ENCODE measurements at regions not wholly inside any gene's neighbourhood (a gene's known extent, or its start where the extent isn't known, plus 50 kb on each side); places are given as distances from the start of the nearest gene placed in this dataset.

DNA sequence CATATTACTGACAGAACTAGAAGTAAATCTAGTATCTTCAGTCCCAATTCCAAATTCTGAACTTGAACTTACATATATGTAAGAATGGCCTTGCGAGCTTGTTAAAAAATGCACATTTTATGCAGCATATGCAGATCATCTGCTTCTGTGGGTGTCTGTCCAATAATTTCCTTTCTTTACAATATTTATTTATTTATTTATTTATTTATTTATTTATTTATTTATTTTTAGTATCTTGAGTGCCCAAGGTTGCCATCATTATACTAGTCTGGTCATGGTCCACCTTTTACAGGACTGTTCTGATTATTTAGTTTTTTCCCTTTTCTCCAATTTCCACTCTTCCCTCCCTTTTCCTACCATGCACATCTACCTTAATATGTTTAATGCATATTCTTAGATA is 528.4 kb downstream of the COL12A1 start:
- DNase-seq (ENCODE audit: low read depth) = no peak
- H3K4me3 ChIP-seq (ENCODE audit: low read depth, low read length) = no peak overlapping the region
- TF ChIP-seq, protein P1, sequence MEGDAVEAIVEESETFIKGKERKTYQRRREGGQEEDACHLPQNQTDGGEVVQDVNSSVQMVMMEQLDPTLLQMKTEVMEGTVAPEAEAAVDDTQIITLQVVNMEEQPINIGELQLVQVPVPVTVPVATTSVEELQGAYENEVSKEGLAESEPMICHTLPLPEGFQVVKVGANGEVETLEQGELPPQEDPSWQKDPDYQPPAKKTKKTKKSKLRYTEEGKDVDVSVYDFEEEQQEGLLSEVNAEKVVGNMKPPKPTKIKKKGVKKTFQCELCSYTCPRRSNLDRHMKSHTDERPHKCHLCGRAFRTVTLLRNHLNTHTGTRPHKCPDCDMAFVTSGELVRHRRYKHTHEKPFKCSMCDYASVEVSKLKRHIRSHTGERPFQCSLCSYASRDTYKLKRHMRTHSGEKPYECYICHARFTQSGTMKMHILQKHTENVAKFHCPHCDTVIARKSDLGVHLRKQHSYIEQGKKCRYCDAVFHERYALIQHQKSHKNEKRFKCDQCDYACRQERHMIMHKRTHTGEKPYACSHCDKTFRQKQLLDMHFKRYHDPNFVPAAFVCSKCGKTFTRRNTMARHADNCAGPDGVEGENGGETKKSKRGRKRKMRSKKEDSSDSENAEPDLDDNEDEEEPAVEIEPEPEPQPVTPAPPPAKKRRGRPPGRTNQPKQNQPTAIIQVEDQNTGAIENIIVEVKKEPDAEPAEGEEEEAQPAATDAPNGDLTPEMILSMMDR (conservative IDR thresholded peaks at IDR 0.05; ENCODE audit: low read depth, low read length) = no peak

DNA sequence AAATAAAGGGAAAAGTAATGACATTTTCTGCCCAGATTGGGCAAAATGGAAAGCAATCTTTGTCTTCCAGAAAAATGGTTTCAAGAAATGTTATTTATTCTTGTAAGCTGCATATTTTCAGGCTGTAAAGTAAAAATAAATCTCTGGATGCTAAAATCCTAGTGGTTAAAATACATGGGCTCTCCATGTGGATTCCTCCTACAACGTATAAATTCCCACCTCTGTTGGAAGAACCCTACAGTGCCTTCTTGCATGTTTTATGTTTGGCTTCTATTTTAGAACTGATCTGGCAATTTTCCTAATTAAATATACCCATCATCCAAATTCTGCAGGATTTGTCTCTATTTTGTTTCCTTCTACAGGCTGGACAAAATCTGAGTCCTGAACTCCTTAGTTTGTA is 528.9 kb downstream of the COL12A1 start:
- TF ChIP-seq, protein P1 (conservative IDR thresholded peaks at IDR 0.05; ENCODE audit: low read depth, low read length) = no peak
- DNase-seq (ENCODE audit: low read depth) = no peak
- H3K4me3 ChIP-seq (ENCODE audit: low read depth, low read length) = no peak overlapping the region

DNA sequence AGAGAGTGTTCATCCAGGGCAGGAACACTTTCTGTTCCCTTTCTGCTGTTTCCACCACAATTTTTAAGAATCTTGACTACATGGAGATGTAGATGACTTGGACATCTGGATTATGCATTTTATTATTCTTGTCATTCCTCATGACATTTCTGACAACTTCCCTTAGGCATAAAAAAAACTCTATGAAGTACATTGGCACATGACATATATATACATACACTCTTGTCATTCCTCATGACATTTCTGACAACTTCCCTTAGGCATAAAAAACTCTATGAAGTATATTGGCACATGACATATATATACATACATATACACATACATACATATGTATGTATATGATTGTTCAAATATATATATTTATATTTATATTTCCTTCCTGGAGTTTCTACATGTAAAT is 531.5 kb downstream of the COL12A1 start:
- DNase-seq (ENCODE audit: low read depth) = no peak
- no peak overlapping the region for H3K4me3 ChIP-seq (ENCODE audit: low read depth, low read length)
- TF ChIP-seq, protein P1 (conservative IDR thresholded peaks at IDR 0.05; ENCODE audit: low read depth, low read length) = no peak

DNA sequence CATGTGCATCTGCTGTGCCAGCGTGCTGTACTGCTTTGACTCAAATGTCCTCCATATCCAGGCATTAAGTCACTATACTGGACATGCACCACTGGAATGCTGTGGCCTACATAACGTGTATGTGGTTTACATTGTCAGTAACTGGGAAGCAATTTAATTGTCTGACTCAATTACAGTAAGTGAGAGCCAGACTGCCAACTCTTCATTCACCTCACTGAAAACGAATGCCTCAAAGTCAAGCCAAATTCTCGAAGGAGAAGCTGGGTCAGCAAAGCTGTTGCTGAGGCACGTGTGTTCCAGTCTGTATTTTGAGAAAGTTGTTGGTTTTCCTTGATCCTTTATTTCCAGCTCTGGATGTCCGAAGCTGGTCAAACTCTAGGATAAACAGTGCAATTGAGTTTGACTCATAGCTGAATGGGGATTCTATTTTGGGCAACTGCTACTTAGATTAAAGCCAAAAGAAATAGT is 534.3 kb downstream of the COL12A1 start:
- H3K4me3 ChIP-seq (ENCODE audit: low read depth, low read length) = no peak overlapping the region
- DNase-seq (ENCODE audit: low read depth) = peak; percentile 58
- TF ChIP-seq, protein P1 (conservative IDR thresholded peaks at IDR 0.05; ENCODE audit: low read depth, low read length) = no peak

- TF ChIP-seq, protein P1 (conservative IDR thresholded peaks at IDR 0.05; ENCODE audit: low read depth, low read length) = no peak
- no peak overlapping the region for H3K4me3 ChIP-seq (ENCODE audit: low read depth, low read length)
- no peak for DNase-seq (ENCODE audit: low read depth)
These were observed 547.5 kb downstream of the COL12A1 start for GRCh38 chr6:74658391-74658790.

DNA sequence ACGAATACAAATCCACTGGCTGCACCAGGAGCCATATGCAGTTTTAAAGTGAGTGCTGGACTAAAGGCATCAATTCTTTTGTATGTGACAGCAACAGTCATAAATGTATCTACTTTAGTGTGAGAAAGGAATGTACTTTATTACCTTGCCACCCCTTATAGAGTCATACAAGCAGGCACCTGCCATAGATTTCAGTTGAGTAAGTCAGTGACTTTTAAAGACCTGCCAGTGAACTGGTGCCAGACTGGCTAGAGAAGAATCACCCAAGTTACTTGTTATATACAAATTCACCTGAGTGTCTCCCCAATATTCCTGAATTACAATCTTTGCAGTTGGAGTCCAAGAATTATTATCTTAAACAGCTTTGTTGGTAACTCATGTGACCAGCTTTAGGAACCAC is 547.9 kb downstream of the COL12A1 start:
- DNase-seq (ENCODE audit: low read depth) = no peak
- TF ChIP-seq, protein P1 (conservative IDR thresholded peaks at IDR 0.05; ENCODE audit: low read depth, low read length) = no peak
- H3K4me3 ChIP-seq (ENCODE audit: low read depth, low read length) = no peak overlapping the region

DNA sequence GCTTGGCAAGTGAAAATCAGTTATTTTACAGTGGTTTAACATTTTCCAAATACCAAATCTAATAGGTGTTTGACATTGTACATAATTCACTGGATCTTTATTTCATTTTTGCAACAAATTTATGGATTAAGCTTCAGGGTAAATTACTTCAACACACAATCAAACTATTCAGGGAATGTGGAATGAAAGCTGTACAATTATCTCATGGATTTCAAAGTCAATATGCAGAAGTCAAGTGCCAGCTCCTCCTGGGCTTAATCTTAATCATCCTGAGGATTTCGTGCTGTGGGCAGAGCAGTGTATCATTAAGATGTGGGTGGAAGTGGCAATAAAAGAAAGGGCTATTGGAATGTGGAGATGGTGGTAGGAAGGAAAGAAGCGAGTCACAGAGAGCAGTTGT is 548.8 kb downstream of the COL12A1 start:
- DNase-seq (ENCODE audit: low read depth) = no peak
- TF ChIP-seq, protein P1 (conservative IDR thresholded peaks at IDR 0.05; ENCODE audit: low read depth, low read length) = no peak
- H3K4me3 ChIP-seq (ENCODE audit: low read depth, low read length) = no peak overlapping the region
